Activated B cell treated with CpG ODN at 0.5 μM for 24 hours (primary cell): ENCODE measurements at regions not wholly inside any gene's neighbourhood (a gene's known extent, or its start where the extent isn't known, plus 50 kb on each side); places are given as distances from the start of the nearest gene placed in this dataset.

Experiments
- ATAC-seq: fragments of 200-7000 bp; cut with Tn5 transposase; one replicate; pipeline ENCODE4 v1.10.0; 2021; ENCODE audit warnings: low read depth, mild to moderate bottlenecking, moderate library complexity
- CTCF ChIA-PET: fragments of 350-600 bp; sonication (Branson Sonifier 250); formaldehyde crosslinking; loops from one replicate; lab custom pipeline; 2021; ENCODE audit warnings: antibody characterized with exemption; lab: Charles Lee
- POLR2A ChIA-PET: fragments of 350-600 bp; sonication (Branson Sonifier 250); formaldehyde crosslinking; loops from one replicate; lab custom pipeline; 2021; ENCODE audit warnings: antibody characterized with exemption; lab: Charles Lee
- DNase-seq: peaks from one replicate; pipeline ENCODE4 v3.0.0; 2022
- H3K27ac Mint-ChIP-seq: one replicate; pipeline ENCODE4 v1.8.0; 2020; ENCODE audit warnings: mixed read lengths
- H3K27me3 Mint-ChIP-seq: one replicate; pipeline ENCODE4 v1.8.0; 2021; ENCODE audit warnings: mixed read lengths
- H3K36me3 Mint-ChIP-seq: one replicate; pipeline ENCODE4 v1.8.0; 2021; ENCODE audit warnings: low read depth, mixed read lengths
- H3K4me1 Mint-ChIP-seq: one replicate; pipeline ENCODE4 v1.8.0; 2021; ENCODE audit warnings: mixed read lengths
- H3K4me3 Mint-ChIP-seq: one replicate; pipeline ENCODE4 v1.8.0; 2020; ENCODE audit warnings: mild to moderate bottlenecking, mixed read lengths
- H3K9me3 Mint-ChIP-seq: one replicate; pipeline ENCODE4 v1.8.0; 2020; ENCODE audit warnings: mixed read lengths
- intact Hi-C: fragments of 100-400 bp; cut with micrococcal nuclease; formaldehyde crosslinking; loops from one replicate; pipeline ENCODE4 v1.15.1; 2024
- TF ChIP-seq, protein P1 (sequence below): fragments of 200-600 bp; IDR thresholded peaks from one replicate; pipeline ENCODE4 v1.8.0; 2022; ENCODE audit warnings: antibody characterized with exemption, mild to moderate bottlenecking

DNA sequence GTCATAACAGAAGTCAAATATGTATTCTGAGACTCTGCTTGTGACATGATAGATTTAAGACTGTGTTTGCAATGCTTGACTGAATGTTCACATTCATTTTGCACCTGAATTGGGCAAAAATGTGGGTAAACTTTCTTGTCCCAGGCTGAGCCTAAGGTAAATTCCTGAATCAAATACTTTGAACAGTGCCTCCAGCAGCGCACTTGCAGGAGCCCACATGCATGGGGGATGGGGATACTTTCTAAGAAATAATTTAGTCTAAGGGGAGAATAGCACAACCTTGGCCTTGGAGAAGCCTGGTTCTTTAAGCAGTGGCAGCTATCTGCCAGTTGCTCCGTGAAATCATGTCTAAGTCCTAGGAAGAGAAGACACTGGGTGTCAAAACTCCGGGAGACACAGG is 163.5 kb upstream of the EGFLAM start:
- H3K36me3 Mint-ChIP-seq = no peaks in the 10 kb centered on the region
- DNase-seq (no peak), ATAC-seq (no peak)
- ChIA-PET POLR2A (no interaction called here), CTCF (no interaction called here)
- no peaks in the 10 kb centered on the region for H3K4me1 Mint-ChIP-seq
- no peaks in the 10 kb centered on the region for H3K27me3 Mint-ChIP-seq
- no peak overlapping the region for H3K27ac Mint-ChIP-seq
- intact Hi-C loops = no loop called here
- no peak overlapping the region for H3K4me3 Mint-ChIP-seq
- TF ChIP-seq, protein P1, sequence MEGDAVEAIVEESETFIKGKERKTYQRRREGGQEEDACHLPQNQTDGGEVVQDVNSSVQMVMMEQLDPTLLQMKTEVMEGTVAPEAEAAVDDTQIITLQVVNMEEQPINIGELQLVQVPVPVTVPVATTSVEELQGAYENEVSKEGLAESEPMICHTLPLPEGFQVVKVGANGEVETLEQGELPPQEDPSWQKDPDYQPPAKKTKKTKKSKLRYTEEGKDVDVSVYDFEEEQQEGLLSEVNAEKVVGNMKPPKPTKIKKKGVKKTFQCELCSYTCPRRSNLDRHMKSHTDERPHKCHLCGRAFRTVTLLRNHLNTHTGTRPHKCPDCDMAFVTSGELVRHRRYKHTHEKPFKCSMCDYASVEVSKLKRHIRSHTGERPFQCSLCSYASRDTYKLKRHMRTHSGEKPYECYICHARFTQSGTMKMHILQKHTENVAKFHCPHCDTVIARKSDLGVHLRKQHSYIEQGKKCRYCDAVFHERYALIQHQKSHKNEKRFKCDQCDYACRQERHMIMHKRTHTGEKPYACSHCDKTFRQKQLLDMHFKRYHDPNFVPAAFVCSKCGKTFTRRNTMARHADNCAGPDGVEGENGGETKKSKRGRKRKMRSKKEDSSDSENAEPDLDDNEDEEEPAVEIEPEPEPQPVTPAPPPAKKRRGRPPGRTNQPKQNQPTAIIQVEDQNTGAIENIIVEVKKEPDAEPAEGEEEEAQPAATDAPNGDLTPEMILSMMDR = no peak
- H3K9me3 Mint-ChIP-seq = no peaks in the 10 kb centered on the region

DNA sequence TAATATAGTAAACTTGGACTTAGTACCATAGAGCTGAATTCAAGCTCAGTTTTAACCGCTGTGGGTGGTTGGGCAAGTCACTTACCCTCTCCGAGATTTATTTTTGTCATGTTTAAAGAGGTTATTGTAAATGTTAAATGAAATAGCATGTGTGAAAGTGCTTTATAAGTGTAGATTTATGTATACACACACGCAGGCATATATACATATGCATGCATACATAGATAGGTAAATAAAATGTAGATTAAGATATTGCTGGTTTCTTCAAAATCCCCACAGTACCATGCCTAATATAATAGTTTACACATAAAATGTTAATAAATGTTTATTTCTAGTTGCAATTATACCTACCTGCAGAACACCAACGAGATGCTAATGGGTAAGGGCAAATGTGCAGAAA is 164.5 kb upstream of the EGFLAM start:
- H3K4me1 Mint-ChIP-seq = no peaks in the 10 kb centered on the region

DNA sequence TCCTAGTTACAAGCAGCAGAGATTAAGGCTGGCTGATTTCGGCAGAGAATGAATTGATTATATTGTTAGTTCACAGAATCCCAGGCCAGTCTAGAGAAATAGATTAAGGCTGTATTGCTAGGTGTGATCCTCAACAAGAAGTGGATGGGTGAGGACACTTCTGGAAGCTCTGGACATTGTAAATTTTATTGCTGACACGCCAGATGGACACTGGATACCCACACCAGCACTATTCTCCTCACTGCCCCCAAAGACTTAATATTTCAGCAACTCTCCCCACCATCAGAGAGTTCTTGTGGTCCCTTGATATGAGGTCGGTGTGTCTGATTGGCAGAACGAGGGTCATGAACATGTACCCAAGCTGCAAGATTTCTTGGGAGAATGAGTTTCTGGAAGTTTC is 171.6 kb upstream of the EGFLAM start:
- H3K27ac Mint-ChIP-seq = no peak overlapping the region
- ChIA-PET CTCF (no interaction called here), POLR2A (no interaction called here)
- TF ChIP-seq, protein P1 = no peak
- no peaks in the 10 kb centered on the region for H3K4me1 Mint-ChIP-seq
- no peaks in the 10 kb centered on the region for H3K36me3 Mint-ChIP-seq
- H3K9me3 Mint-ChIP-seq = no peaks in the 10 kb centered on the region
- intact Hi-C loops = no loop called here
- peaks cover 2% of the 10 kb centered on the region for H3K27me3 Mint-ChIP-seq
- no peak for ATAC-seq
- no peak for DNase-seq
- H3K4me3 Mint-ChIP-seq = no peak overlapping the region

More for the DNA sequence above, 164.5 kb upstream of the EGFLAM start:
- DNase-seq (no peak), ATAC-seq (no peak)
- intact Hi-C loops = no loop called here
- ChIA-PET POLR2A (no interaction called here), CTCF (no interaction called here)
- Mint-ChIP-seq H3K27me3 (no peaks in the 10 kb centered on the region), H3K27ac (no peak overlapping the region), H3K9me3 (no peaks in the 10 kb centered on the region), H3K36me3 (no peaks in the 10 kb centered on the region), H3K4me3 (no peak overlapping the region)
- TF ChIP-seq, protein P1 = no peak

DNA sequence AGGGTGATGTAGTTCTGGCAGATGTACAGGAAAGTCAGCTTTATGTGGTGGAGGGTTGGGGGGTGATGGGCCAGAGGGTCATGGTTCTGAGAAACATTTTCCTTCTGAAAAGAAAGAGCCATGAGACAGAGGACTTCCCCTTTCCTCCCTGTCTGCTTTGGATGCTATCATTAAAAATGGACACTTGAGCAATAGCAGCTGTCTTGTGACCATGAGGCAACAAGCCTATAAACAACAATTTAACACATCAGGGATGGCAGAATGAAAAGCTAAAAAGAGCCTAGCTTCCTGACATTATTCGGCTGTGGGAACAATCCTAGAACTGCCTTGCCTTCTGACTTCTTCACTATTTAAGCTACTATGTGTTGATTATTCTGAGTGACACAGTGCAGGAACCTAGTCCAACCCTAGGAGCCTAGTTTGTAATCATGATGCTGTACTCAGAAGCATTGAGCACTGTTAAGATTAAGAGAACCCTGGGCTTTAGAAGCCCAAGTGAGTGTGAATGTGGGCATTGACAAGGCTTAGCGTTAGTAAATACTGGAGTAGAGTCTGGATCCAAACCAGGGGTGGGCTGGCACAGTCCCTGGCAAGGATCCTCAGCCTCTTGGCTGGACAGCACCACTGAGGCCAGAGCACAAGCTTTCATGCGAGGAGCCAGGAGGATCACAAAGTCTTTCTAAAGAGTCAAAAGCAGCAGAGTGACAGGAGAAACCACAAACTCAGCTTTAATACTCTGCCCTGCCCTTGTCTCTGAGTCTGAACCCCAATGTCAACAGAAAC is 178.5 kb upstream of the EGFLAM start:
- intact Hi-C loops = no loop called here
- H3K4me1 Mint-ChIP-seq = no peaks in the 10 kb centered on the region
- POLR2A ChIA-PET = no interaction called here
- no peaks in the 10 kb centered on the region for H3K27me3 Mint-ChIP-seq
- no peaks in the 10 kb centered on the region for H3K36me3 Mint-ChIP-seq
- CTCF ChIA-PET = no interaction called here
- TF ChIP-seq, protein P1 = no peak
- no peak for ATAC-seq
- no peak overlapping the region for H3K4me3 Mint-ChIP-seq
- no peak overlapping the region for H3K27ac Mint-ChIP-seq
- H3K9me3 Mint-ChIP-seq = no peaks in the 10 kb centered on the region
- DNase-seq = no peak

DNA sequence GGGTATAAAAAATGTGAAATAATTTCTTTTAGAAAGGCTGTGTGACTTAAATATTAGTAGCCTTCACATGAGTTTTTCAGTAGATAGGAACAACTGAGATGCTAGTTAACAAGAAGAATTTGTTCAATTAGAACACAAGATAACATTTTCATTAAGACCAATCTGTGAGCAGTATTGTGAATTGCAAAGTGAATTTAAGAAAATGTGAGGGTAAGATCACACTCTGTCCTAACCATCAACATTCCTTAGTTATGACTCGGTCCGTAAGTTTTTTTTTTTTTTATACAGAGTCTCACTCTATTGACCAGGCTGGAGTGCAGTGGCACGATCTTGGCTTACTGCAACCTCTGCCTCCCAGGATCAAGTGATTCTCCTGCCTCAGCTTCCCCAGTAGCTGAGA is 180.2 kb upstream of the EGFLAM start:
- H3K9me3 Mint-ChIP-seq = no peaks in the 10 kb centered on the region
- H3K4me3 Mint-ChIP-seq = no peak overlapping the region
- TF ChIP-seq, protein P1 = no peak
- ATAC-seq (no peak), DNase-seq (no peak)
- intact Hi-C loops = no loop called here
- no peak overlapping the region for H3K27ac Mint-ChIP-seq
- ChIA-PET POLR2A (no interaction called here), CTCF (no interaction called here)
- H3K36me3 Mint-ChIP-seq = no peaks in the 10 kb centered on the region
- no peaks in the 10 kb centered on the region for H3K27me3 Mint-ChIP-seq
- H3K4me1 Mint-ChIP-seq = no peaks in the 10 kb centered on the region
